Stimulated activated CD4-positive, alpha-beta T cell treated with anti-CD3 and anti-CD28 coated beads, Interleukin-2, amount 100 ng/mL, for 24 hours (primary cell): ENCODE measurements at regions not wholly inside any gene's neighbourhood (a gene's known extent, or its start where the extent isn't known, plus 50 kb on each side); places are given as distances from the start of the nearest gene placed in this dataset.

ENCODE experiments used
- DNase-seq, 2 donors: peaks; one replicate each; pipeline ENCODE4 v3.0.0-alpha.2; 2020

GRCh38 chr6:56345376-56345995 is 98.1 kb upstream of the COL21A1 start:
- no peak for DNase-seq

DNA sequence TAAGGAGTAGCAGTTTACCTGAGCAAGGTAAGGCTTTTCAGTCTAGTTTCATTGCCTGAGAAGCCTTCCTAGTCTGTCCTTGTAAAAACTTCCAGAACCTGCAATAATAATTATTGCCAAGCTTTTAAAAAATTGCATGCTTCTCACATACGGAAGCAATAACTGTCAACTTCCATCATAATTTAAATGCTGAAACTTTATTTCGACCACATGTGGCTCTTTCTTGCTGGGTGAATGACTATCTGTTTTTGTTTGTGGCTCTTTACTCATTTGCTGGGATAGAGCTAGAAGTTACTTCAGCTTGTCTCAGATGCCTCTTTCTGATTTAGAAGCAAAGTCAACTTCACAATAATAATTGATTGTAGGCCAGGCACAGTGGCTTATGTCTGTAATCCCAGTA is 95.9 kb upstream of the COL21A1 start:
- DNase-seq = no peak

GRCh38 chr6:56339524-56339923 is 92.1 kb upstream of the COL21A1 start:
- no peak for DNase-seq

DNA sequence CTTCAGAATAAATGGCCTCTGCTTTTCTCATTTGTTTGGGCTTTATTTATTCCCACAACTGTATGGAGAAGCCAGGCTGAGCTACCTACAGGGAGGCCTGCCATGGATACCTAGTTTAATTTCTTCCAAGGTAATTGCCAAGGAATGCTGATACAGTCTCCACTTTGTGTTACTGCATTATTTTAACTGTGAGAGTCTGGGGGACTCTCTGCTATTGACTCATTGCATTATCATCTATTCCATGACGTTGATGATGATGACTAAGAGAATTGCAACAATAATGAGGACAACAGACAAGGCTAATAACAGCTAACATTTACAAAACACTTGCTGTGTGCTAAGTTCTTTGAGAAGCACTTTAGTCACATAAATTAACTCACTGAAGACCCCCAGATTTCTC is 88.3 kb upstream of the COL21A1 start:
- DNase-seq = no peak

- no peak for DNase-seq
Observed at GRCh38 chr6:56334937-56335336, 87.6 kb upstream of the COL21A1 start.

DNA sequence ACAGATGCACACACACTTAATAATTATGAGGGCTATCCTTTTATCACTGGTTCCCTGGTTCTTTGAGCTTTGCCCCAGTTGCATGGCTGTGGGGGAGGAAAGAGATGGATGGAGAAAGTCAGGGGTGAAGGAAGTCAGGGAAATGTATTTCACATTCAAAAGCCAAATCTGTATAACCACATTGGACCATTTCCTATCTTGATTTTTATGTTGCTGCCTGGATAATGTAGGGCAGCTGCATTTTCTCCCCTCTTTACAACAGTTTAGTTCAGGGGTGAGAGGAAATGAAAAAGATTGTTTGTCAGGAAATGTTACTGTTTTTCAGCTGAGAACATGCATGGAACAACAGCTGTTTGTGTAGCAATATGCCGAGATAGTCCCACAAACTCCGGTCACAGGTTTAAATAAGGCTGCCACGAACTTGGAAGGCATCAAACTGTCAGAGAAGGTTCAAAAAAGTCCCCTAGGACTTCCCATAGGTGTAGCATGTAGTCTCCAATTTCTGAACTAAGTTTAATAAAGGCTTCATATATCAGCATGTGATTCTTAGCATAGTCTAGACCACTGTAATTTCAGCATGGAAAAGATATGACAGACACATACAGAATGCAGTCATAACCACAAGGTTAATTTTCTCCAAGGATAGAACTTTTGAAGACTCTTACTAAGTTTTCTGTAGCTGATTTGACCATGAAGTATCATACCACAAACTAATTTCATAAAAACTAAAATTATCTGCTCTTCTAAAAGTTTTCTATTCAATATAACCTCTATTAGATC is 82.1 kb upstream of the COL21A1 start:
- no peak for DNase-seq

DNA sequence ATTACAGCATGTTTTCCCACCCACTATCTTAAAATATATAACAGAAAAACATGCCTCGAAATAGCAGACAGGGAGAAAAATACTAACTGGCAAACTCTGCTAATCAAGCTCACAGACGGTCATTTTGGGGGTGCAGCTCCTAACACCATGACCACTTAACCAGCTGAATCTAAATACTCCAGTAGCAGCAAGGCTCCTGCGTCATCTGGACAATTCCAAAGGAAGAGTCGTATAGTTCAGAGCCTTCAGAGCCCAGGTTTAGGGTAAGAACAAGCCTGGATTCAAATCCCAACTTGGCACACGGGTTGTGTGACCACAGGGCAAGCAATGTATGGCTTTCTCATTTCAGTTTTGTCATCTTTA is 81.3 kb upstream of the COL21A1 start:
- no peak for DNase-seq

DNA sequence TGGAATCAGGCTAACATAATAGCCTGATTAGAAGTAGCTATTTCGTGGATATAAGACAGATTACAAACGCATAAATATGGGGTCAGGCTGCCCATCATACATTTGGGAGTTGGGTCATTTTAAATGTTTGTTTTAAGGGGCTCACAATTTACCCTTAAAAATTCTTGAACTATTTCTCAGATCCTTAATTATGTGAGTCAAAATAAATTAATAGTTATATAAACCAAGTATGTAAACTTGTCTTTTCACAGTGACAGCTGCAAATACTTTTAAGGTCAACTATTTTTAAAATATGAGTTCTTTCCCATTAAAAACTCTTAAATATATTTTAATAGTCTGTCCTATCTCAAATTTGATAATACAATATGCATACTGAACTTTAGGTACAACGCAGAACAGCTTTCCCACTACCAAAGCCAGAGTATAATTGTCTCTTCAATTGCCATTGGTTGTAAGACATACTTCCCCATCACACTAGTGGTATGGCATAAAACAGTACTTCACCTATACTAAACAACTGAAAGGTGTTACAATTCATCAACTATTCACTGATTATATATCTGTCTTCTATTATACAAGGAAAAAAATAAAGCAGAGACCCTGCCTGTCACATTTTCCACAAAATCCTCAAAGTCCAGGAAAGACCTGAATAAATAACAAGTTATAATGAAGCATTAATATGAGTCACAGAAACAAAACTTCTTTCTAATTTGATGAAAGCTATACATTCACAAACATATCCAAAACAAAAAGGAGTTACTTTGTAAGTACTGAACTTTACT is 80.8 kb upstream of the COL21A1 start:
- no peak for DNase-seq

DNA sequence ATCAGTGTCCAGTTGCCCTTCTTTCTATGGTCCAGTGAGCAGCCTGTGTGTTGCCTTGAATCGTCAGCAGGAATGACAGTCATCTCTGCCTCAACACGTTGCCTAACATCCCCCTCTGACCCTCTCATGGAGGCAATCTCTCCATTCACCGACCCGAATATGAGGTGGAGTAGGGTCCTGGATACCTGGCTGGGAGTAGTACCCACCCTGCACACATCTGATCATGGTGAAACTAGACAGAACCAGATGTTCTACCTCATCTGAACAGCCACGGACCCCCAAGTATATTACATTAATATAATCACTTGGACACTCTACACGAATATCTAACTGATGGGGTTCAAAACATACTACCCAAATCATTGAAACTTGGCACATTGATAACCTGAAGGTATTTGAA is 77.0 kb upstream of the COL21A1 start:
- DNase-seq = no peak

GRCh38 chr6:56318851-56319250 is 71.5 kb upstream of the COL21A1 start:
- DNase-seq = no peak

DNA sequence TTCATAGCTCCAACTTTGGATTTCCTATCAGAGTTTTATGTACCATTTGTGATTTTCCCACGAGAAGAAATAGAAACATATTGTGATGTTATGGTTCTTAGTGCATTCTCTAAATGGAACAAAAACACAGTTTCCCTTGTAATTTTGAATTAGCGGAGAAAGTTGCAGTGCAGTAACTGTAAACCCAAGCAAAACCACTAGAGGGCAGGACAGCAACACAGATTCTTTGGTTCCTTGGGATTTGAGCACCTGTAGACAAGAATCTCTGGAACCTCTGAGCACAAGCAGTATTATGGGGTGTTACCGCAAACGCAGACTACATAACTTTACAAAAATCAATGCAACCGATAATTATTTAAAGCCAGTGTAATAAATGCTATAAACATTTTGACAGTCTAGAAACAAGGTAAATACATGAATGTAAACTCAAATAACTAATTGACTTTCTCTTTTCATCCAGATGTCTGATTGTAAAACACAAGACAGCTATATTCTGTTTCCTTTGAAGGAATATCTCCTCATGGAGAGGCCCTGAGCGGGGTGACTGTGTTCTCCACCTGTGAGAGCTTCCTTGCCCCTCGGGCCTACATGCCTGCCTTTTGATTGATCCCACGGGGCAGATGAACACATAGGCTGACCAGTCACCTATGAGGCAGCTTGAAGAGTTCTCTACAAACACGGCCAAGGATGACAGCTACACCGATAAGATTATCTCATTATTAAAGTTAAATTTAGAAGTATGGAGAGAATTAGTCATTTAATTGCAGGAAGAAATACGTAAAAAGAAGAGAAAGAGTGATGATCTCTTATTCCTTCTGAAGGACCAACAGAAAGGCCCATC is 67.5 kb upstream of the COL21A1 start:
- DNase-seq = peak in 1 of 2 donors; percentile 3

- no peak for DNase-seq
Observed at GRCh38 chr6:56311533-56312448, 64.4 kb upstream of the COL21A1 start.

GRCh38 chr6:56311061-56311460 is 63.7 kb upstream of the COL21A1 start:
- DNase-seq = no peak

GRCh38 chr6:56310241-56310640 is 62.9 kb upstream of the COL21A1 start:
- DNase-seq = no peak

- DNase-seq = no peak
Observed at GRCh38 chr6:56299916-56300315, 52.5 kb upstream of the COL21A1 start.

GRCh38 chr6:56297022-56297989 is 49.9 kb upstream of the COL21A1 start:
- no peak for DNase-seq
